ENCODE measurements at regions not wholly inside any gene's neighbourhood (a gene's known extent, or its start where the extent isn't known, plus 50 kb on each side); places are given as distances from the start of the nearest gene placed in this dataset.

DNA sequence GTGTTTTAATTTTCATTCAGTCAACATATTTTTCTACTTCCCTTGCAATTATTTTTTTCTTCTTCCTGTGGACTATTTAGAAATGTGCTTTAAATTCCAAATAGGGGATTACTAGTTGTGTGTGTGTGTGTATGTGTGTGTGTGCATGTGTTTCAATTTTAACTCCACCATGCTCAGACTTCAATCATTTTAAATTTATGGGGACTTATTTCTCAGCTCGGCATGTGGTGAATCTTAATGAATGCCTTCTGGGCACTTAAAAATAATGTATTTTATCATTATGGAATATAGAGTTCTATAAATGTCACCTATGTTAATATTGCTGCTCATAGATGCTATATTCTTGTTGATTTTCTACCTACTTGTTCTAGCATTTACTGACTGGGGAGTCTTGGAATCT lies 465.6 kb upstream of the PRKX start:
- Histone ChIP-seq H3K4me1 (no peaks in the 10 kb centered on the region), H3K4me3 (no peak overlapping the region), H3K27ac (no peak overlapping the region), H3K9me3 (no peaks in the 10 kb centered on the region), H3K36me3 (no peaks in the 10 kb centered on the region), H3K27me3 (no peaks in the 10 kb centered on the region)
- no peak for DNase-seq (ENCODE audit: low spot score in 2 of 2)
- intact Hi-C loops (cut with DNase I), result no loop called here
- TF ChIP-seq, protein P1, sequence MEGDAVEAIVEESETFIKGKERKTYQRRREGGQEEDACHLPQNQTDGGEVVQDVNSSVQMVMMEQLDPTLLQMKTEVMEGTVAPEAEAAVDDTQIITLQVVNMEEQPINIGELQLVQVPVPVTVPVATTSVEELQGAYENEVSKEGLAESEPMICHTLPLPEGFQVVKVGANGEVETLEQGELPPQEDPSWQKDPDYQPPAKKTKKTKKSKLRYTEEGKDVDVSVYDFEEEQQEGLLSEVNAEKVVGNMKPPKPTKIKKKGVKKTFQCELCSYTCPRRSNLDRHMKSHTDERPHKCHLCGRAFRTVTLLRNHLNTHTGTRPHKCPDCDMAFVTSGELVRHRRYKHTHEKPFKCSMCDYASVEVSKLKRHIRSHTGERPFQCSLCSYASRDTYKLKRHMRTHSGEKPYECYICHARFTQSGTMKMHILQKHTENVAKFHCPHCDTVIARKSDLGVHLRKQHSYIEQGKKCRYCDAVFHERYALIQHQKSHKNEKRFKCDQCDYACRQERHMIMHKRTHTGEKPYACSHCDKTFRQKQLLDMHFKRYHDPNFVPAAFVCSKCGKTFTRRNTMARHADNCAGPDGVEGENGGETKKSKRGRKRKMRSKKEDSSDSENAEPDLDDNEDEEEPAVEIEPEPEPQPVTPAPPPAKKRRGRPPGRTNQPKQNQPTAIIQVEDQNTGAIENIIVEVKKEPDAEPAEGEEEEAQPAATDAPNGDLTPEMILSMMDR (IDR thresholded peaks at IDR 0.05), result no peak

DNA sequence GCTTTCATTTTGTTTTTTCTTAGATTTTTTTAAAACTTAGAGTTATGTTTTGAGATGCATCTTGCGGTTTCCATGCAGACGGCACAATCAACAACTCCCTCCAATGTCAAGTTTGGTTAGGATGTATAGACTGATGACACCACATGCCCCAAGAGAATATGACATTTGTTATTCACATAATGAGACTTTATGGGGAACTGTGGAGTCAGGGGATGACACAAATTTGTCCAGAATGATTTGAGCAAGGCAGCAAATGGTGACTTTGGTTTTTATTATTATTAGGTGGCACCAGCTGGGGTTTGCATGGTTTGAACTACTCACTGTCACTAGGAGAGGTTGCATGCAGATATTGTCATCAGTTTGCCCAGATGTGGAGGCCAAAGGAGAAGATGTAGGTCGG lies 461.8 kb upstream of the PRKX start:
- Histone ChIP-seq H3K27ac (no peak overlapping the region), H3K36me3 (no peaks in the 10 kb centered on the region), H3K27me3 (no peaks in the 10 kb centered on the region), H3K4me1 (no peaks in the 10 kb centered on the region), H3K9me3 (no peaks in the 10 kb centered on the region), H3K4me3 (no peak overlapping the region)
- TF ChIP-seq, protein P1 (IDR thresholded peaks at IDR 0.05), result no peak
- DNase-seq (ENCODE audit: low spot score in 2 of 2), result no peak
- intact Hi-C loops (cut with DNase I), result no loop called here

DNA sequence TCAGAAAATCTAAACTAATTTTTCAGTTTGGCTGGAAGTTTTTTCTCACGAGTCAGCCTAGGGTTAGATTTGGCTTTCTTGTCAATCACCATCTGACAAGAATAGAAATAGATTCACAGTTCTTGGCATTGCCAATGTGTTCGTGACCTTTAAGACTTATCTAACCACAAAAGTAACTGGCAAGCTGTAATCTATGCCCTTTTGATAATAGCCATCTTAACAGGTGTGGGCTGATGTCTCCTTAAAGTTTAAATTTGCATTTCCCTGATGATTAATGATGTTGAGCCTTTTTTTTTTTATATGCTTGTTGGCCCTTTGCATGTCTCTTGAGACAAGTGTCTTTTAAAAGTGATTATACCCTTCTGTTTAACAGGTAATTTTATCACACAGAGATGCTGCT lies 460.3 kb upstream of the PRKX start:
- Histone ChIP-seq H3K27ac (no peak overlapping the region), H3K9me3 (no peaks in the 10 kb centered on the region), H3K27me3 (no peaks in the 10 kb centered on the region), H3K4me1 (no peaks in the 10 kb centered on the region), H3K36me3 (no peaks in the 10 kb centered on the region), H3K4me3 (no peak overlapping the region)
- no peak for DNase-seq (ENCODE audit: low spot score in 2 of 2)
- TF ChIP-seq, protein P1 (IDR thresholded peaks at IDR 0.05), result no peak
- intact Hi-C loops (cut with DNase I), result no loop called here

DNA sequence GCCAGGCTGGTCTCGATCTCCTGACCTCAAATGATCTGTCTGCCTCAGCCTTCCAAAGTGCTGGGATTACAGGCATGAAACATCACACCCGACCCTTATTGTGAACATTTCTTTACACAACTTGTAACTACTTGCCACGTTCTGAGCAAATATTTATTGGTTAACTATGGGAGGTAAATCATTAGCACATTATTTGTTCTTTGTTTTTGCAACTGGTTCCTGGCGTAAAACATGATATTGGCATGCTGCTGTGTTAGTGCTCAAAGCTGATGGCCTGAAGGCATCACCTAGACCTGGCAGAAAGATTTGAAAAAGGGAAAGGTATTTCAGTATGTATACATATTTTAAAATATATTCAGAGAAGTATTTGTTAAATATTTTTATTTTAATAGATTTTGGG lies 438.3 kb upstream of the PRKX start:
- Histone ChIP-seq H3K27me3 (no peaks in the 10 kb centered on the region), H3K27ac (no peak overlapping the region), H3K36me3 (no peaks in the 10 kb centered on the region), H3K4me3 (no peak overlapping the region), H3K4me1 (no peaks in the 10 kb centered on the region), H3K9me3 (no peaks in the 10 kb centered on the region)
- DNase-seq (ENCODE audit: low spot score in 2 of 2), result no peak
- intact Hi-C loops (cut with DNase I), result no loop called here
- TF ChIP-seq, protein P1 (IDR thresholded peaks at IDR 0.05), result no peak

DNA sequence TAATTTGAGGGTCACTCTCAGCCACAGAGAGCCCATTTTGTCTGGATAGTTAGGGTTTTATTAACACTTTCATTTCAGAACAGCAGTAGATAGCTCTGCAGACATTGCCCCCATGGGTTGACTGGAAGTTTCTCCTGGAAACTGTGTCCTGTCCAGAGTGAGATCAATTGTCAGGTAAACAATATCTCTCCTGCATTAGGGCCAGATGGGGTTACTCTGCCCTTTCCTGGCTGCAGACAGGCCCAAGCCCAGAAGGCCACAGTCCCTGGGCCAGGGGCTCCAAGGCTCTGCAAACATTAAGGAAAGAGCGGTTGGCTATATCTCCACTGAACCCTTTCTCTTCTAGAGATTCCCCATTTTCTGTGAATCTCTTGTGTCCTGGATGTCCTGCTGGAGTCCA lies 436.8 kb upstream of the PRKX start:
- intact Hi-C loops (cut with DNase I), result no loop called here
- no peaks in the 10 kb centered on the region for H3K9me3 ChIP-seq
- no peak for DNase-seq (ENCODE audit: low spot score in 2 of 2)
- H3K4me1 ChIP-seq, result no peaks in the 10 kb centered on the region
- H3K27me3 ChIP-seq, result no peaks in the 10 kb centered on the region
- H3K36me3 ChIP-seq, result no peaks in the 10 kb centered on the region
- no peak overlapping the region for H3K4me3 ChIP-seq
- H3K27ac ChIP-seq, result no peak overlapping the region
- TF ChIP-seq, protein P1 (IDR thresholded peaks at IDR 0.05), result no peak

DNA sequence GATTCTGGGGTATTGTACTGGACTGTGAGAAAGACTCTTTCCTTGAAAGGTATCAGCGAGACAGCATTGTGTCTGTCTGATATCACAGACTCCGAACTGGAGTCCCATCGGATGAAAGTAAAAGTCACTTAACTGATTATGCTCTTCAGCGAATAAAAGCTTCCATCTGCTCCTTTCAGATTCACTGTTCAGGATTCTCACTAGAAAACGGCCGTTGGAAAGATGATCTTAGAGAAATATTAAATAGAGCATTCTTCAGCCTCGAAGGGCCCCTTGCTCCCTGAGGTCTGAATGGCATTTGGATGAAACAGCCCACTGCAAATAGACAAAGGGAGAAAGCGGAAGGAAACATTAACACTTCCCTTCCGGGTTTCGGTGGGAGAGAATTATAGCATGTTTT lies 416.2 kb upstream of the PRKX start:
- TF ChIP-seq, protein P1 (IDR thresholded peaks at IDR 0.05), result no peak
- H3K27ac ChIP-seq, result no peak overlapping the region
- no peaks in the 10 kb centered on the region for H3K36me3 ChIP-seq
- no peak for DNase-seq (ENCODE audit: low spot score in 2 of 2)
- no peaks in the 10 kb centered on the region for H3K4me1 ChIP-seq
- H3K9me3 ChIP-seq, result peaks cover 0 to 3% of the 10 kb centered on the region in 2 donors
- intact Hi-C loops (cut with DNase I), result no loop called here
- no peak overlapping the region for H3K4me3 ChIP-seq
- H3K27me3 ChIP-seq, result no peaks in the 10 kb centered on the region

Data from ascending aorta (tissue), 2 donors.